Upper lobe of right lung (tissue), 1 donor: ENCODE measurements at regions not wholly inside any gene's neighbourhood (a gene's known extent, or its start where the extent isn't known, plus 50 kb on each side); places are given as distances from the start of the nearest gene placed in this dataset.
"Not testable (repeated sequence)": the region's sequence is repeated elsewhere in the genome, so short reads cannot be mapped to it uniquely, and the experiment has no call there.

Experiments used
- ATAC-seq: fragments of 200-7000 bp; cut with Tn5 transposase; one replicate; pipeline ENCODE4 v1.9.1; 2020; ENCODE audit warnings: mild to moderate bottlenecking, moderate library complexity
- DNase-seq: peaks from one replicate; pipeline ENCODE4 v3.0.0-alpha.2; 2020
- H3K27ac ChIP-seq: fragments of 200-600 bp; one replicate; pipeline ENCODE4 v1.8.0; 2022
- H3K27me3 ChIP-seq: fragments of 200-600 bp; one replicate; pipeline ENCODE4 v1.8.0; 2022; ENCODE audit warnings: mild to moderate bottlenecking
- H3K36me3 ChIP-seq: fragments of 200-600 bp; one replicate; pipeline ENCODE4 v1.8.0; 2022
- H3K4me1 ChIP-seq: fragments of 200-600 bp; one replicate; pipeline ENCODE4 v1.8.0; 2022
- H3K4me3 ChIP-seq: fragments of 200-600 bp; one replicate; pipeline ENCODE4 v1.8.0; 2022; ENCODE audit warnings: mild to moderate bottlenecking
- H3K9me3 ChIP-seq: fragments of 200-600 bp; one replicate; pipeline ENCODE4 v1.8.0; 2022
- CTCF ChIP-seq: fragments of 200-600 bp; IDR thresholded peaks from one replicate; pipeline ENCODE4 v1.8.0; 2022; ENCODE audit warnings: antibody characterized with exemption
- intact Hi-C: fragments of 100-400 bp; cut with DNase I; formaldehyde crosslinking; loops from one replicate; pipeline ENCODE4 v1.11.0; 2022
- donor health status: DM: no; HTN: yes; CAD: no; lungs with severe emphysema.

GRCh38 chr5:57741336-57741735 is 258.7 kb upstream of the ACTBL2 start:
- H3K9me3 ChIP-seq: no peaks in the 10 kb centered on the region
- no peaks in the 10 kb centered on the region for H3K36me3 ChIP-seq
- DNase-seq (no peak), ATAC-seq (no peak)
- intact Hi-C loops: no loop called here
- H3K27me3 ChIP-seq: no peaks in the 10 kb centered on the region
- no peaks in the 10 kb centered on the region for H3K4me1 ChIP-seq
- H3K27ac ChIP-seq: no peak overlapping the region
- no peak overlapping the region for H3K4me3 ChIP-seq
- TF ChIP-seq CTCF: no peak

- no peaks in the 10 kb centered on the region for H3K36me3 ChIP-seq
- intact Hi-C loops: no loop called here
- no peaks in the 10 kb centered on the region for H3K4me1 ChIP-seq
- no peak for DNase-seq
- no peak for ATAC-seq
- no peaks in the 10 kb centered on the region for H3K27me3 ChIP-seq
- H3K9me3 ChIP-seq: no peaks in the 10 kb centered on the region
- H3K27ac ChIP-seq: no peak overlapping the region
- TF ChIP-seq CTCF: no peak
- H3K4me3 ChIP-seq: no peak overlapping the region
These were observed 256.2 kb upstream of the ACTBL2 start for GRCh38 chr5:57738787-57739186.

GRCh38 chr5:57738301-57738700 is 255.7 kb upstream of the ACTBL2 start:
- intact Hi-C loops: no loop called here
- no peaks in the 10 kb centered on the region for H3K36me3 ChIP-seq
- H3K27me3 ChIP-seq: no peaks in the 10 kb centered on the region
- TF ChIP-seq CTCF: no peak
- no peak overlapping the region for H3K4me3 ChIP-seq
- ATAC-seq: no peak
- no peaks in the 10 kb centered on the region for H3K4me1 ChIP-seq
- H3K9me3 ChIP-seq: no peaks in the 10 kb centered on the region
- DNase-seq: no peak
- no peak overlapping the region for H3K27ac ChIP-seq

GRCh38 chr5:57736716-57737115 is 254.1 kb upstream of the ACTBL2 start:
- Histone ChIP-seq H3K27ac (no peak overlapping the region), H3K9me3 (no peaks in the 10 kb centered on the region), H3K36me3 (no peaks in the 10 kb centered on the region), H3K4me1 (no peaks in the 10 kb centered on the region), H3K4me3 (no peak overlapping the region), H3K27me3 (no peaks in the 10 kb centered on the region)
- no peak for TF ChIP-seq CTCF
- DNase-seq: no peak
- intact Hi-C loops: no loop called here
- ATAC-seq: no peak

GRCh38 chr5:57735279-57736153 is 252.9 kb upstream of the ACTBL2 start:
- H3K9me3 ChIP-seq, ATAC-seq, H3K4me3 ChIP-seq, intact Hi-C loops, H3K36me3 ChIP-seq, H3K27me3 ChIP-seq, DNase-seq, H3K27ac ChIP-seq, H3K4me1 ChIP-seq: not testable (repeated sequence)

GRCh38 chr5:57734296-57734695 is 251.7 kb upstream of the ACTBL2 start:
- H3K27ac ChIP-seq: no peak overlapping the region
- DNase-seq: no peak
- H3K4me1 ChIP-seq: no peaks in the 10 kb centered on the region
- no peak for TF ChIP-seq CTCF
- no peak for ATAC-seq
- H3K9me3 ChIP-seq: no peaks in the 10 kb centered on the region
- no peaks in the 10 kb centered on the region for H3K36me3 ChIP-seq
- H3K27me3 ChIP-seq: no peaks in the 10 kb centered on the region
- H3K4me3 ChIP-seq: no peak overlapping the region
- intact Hi-C loops: no loop called here
